Chondrocyte (in vitro differentiated cells): ENCODE measurements at regions not wholly inside any gene's neighbourhood (a gene's known extent, or its start where the extent isn't known, plus 50 kb on each side); places are given as distances from the start of the nearest gene placed in this dataset.

Experiments
- DNase-seq: peaks from one replicate; pipeline ENCODE4 v3.0.0; 2021; ENCODE audit warnings: mixed read lengths, low spot score
- H3K27ac Mint-ChIP-seq: one replicate; pipeline ENCODE4 v1.8.0; 2021; ENCODE audit warnings: mild to moderate bottlenecking, moderate library complexity, mixed read lengths; ENCODE audit not compliant: unreplicated experiment
- H3K27me3 Mint-ChIP-seq: 2 replicates; pipeline ENCODE4 v1.8.0; 2021; ENCODE audit warnings: low read depth, mixed read lengths
- H3K36me3 Mint-ChIP-seq: 2 replicates; pipeline ENCODE4 v1.8.0; 2021; ENCODE audit warnings: low read depth, mixed read lengths
- H3K4me1 Mint-ChIP-seq: 2 replicates; pipeline ENCODE4 v1.8.0; 2021; ENCODE audit warnings: low read depth, mild to moderate bottlenecking, mixed read lengths
- H3K4me3 Mint-ChIP-seq: one replicate; pipeline ENCODE4 v1.8.0; 2021; ENCODE audit warnings: mild to moderate bottlenecking, moderate library complexity, mixed read lengths; ENCODE audit not compliant: unreplicated experiment
- H3K9me3 Mint-ChIP-seq: 2 replicates; pipeline ENCODE4 v1.8.0; 2021; ENCODE audit warnings: low read depth, mixed read lengths
- CTCF ChIP-seq: fragments of 200-600 bp; sonication (generic); IDR thresholded peaks from 2 replicates; pipeline ENCODE4 v1.5.0; 2021; ENCODE audit warnings: antibody characterized with exemption, mild to moderate bottlenecking, moderate library complexity

- TF ChIP-seq CTCF = no peak
Measured at GRCh38 chr19:28667348-28667977, 545.5 kb downstream of the UQCRFS1 start.

DNA sequence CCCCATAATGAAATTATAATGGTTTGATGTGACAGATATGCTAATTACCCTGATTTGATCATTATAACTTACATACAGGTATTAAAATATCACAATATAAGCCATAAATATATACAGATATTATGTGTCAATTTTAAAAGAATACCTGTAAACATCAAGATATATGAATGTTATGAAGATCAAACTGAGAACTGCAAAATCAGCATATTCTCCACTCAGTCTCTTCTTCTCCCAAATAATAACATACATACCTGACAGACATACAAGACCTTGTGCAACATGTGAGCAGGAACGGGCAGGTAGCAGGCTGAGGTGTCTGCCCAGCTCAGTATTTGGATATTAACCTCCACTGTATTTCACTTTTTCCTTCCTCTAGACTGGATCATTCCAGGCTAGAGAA, 547.2 kb downstream of the UQCRFS1 start:
- TF ChIP-seq CTCF = no peak
- Mint-ChIP-seq H3K36me3 (no peaks in the 10 kb centered on the region), H3K27ac (no peak overlapping the region), H3K4me1 (no peaks in the 10 kb centered on the region), H3K4me3 (no peak overlapping the region), H3K9me3 (peaks cover 31% of the 10 kb centered on the region), H3K27me3 (no peaks in the 10 kb centered on the region)
- DNase-seq = no peak

More at GRCh38 chr19:28667348-28667977, 545.5 kb downstream of the UQCRFS1 start:
- Mint-ChIP-seq H3K36me3 (no peaks in the 10 kb centered on the region), H3K4me3 (no peak overlapping the region), H3K27me3 (no peaks in the 10 kb centered on the region), H3K9me3 (peaks cover 25% of the 10 kb centered on the region), H3K27ac (no peak overlapping the region), H3K4me1 (no peaks in the 10 kb centered on the region)
- DNase-seq = no peak

DNA sequence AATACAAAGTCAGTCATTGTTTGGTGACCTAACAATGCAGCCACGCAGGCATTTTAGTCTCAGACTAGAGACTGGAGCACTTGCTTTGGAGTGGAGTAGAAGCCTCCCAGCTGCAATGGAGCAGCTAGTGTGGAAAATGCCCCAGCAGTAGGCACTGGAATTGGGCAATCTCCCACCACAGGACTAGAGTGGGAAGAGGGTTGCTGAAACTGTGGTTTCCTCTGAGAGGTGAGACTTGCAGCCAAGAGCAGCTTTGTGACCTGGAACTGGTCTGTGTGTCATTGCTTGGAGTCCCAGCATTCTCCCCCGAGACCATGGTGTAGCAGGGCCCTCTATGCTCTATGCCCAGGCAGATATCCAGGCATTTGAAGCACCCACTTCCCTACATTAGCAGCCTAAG, 556.3 kb downstream of the UQCRFS1 start:
- no peaks in the 10 kb centered on the region for H3K4me1 Mint-ChIP-seq

DNA sequence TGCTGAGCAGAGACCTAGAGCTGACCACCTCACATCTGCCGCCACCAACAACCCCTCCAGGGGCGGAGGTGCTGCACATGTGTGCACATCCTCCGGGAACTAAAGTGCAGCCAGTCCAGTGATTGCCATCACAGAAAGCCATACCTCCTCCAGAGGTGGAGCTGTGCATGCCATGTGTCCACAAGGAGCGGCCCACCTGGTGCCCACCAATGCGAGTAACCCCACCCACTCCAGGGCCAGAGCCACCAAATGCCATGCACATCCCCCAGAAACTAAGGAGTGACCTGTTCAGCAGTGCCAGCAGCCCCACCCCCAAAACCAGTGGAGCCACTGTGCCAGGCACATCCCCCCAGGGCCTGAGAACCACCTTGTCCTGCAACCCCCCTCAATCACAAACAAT, 557.9 kb downstream of the UQCRFS1 start:
- H3K27ac Mint-ChIP-seq = no peak overlapping the region
- DNase-seq = peak; percentile 77
- H3K27me3 Mint-ChIP-seq = peaks cover 3% of the 10 kb centered on the region
- no peak for TF ChIP-seq CTCF
- H3K36me3 Mint-ChIP-seq = no peaks in the 10 kb centered on the region
- H3K4me3 Mint-ChIP-seq = no peak overlapping the region
- peaks cover 19% of the 10 kb centered on the region for H3K9me3 Mint-ChIP-seq
- H3K4me1 Mint-ChIP-seq = no peaks in the 10 kb centered on the region

More for the DNA sequence above, 556.3 kb downstream of the UQCRFS1 start:
- Mint-ChIP-seq H3K27ac (no peak overlapping the region), H3K36me3 (no peaks in the 10 kb centered on the region), H3K4me3 (no peak overlapping the region), H3K9me3 (peaks cover 19% of the 10 kb centered on the region), H3K27me3 (no peaks in the 10 kb centered on the region)
- no peak for TF ChIP-seq CTCF
- DNase-seq = no peak

GRCh38 chr19:28652765-28653164, 560.2 kb downstream of the UQCRFS1 start:
- no peak for TF ChIP-seq CTCF
- no peak overlapping the region for H3K4me3 Mint-ChIP-seq
- peaks cover 4% of the 10 kb centered on the region for H3K27me3 Mint-ChIP-seq
- H3K9me3 Mint-ChIP-seq = peaks cover 12% of the 10 kb centered on the region
- H3K27ac Mint-ChIP-seq = no peak overlapping the region
- no peak for DNase-seq
- H3K36me3 Mint-ChIP-seq = no peaks in the 10 kb centered on the region
- H3K4me1 Mint-ChIP-seq = no peaks in the 10 kb centered on the region
